Midbrain (tissue), 1 donor: ENCODE measurements at regions not wholly inside any gene's neighbourhood (a gene's known extent, or its start where the extent isn't known, plus 50 kb on each side); places are given as distances from the start of the nearest gene placed in this dataset.
"Not testable (repeated sequence)": the region's sequence is repeated elsewhere in the genome, so short reads cannot be mapped to it uniquely, and the experiment has no call there.

ENCODE experiments used
- DNase-seq: peaks from one replicate; lab custom pipeline; 2025; lab: John Stamatoyannopoulos, UW

DNA sequence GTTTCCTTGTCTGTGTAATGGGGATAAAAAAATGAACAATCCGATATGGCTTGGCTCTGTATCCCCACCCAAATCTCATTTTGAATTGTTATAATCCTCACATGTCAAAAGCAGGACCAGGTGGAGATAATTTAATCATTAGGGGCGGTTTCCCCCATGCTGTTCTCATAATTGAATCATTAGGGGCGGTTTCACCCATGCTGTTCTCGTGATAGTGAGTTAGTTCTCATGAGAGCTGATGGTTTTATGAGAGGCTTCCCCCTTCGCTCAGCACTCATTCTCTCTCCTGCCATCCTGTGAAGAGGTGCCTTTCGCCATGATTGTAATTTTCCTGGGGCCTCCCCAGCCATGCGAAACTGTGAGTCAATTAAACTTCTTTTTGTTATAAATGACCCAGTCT lies 633.5 kb downstream of the RAPGEF2 start:
- DNase-seq = no peak

- no peak for DNase-seq
Measured at GRCh38 chr4:159743971-159744370, 641.1 kb downstream of the RAPGEF2 start.

DNA sequence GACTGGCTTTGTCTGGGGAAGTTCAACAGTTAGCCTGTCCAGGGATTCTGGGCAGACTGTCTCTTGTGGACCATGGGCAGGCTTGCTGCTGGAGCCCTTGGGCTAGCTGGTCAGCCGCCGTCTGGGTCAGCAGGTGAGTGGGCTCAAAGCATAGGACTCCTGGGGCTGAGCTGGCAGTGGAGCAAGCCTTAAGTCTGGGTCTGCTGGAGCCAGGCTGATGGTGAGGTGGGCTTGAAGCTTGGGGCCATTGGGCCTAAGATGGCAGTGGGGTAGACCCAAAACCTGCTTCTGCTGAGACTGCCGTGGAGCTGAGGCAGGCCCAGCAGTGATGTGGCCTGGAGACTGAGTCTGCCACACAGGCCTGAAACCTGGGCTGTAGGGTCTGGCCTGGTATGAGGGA lies 645.1 kb downstream of the RAPGEF2 start:
- DNase-seq = no peak

- DNase-seq = no peak
Measured at GRCh38 chr4:159748834-159749444, 646.1 kb downstream of the RAPGEF2 start.

GRCh38 chr4:159757499-159757898 lies 654.6 kb downstream of the RAPGEF2 start:
- DNase-seq = no peak

DNA sequence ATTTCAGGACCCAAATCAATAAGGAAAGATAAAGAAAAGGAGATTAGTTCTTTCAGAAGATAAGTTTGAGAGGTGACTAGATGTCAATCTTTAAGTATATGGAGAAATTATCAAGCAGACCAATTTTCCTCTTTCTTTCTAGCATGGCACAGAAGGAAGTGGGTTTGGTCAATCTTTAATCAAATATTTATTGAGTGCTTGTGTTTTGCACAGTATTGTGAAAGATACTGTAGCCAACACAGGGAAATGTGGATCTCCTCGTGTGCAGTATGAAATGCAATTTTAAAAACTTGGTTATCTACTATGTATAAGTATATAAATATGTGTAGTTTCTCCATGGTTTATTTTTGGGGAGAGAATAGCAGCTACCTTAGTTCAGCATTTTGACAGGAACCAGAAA lies 655.2 kb downstream of the RAPGEF2 start:
- DNase-seq = no peak

DNA sequence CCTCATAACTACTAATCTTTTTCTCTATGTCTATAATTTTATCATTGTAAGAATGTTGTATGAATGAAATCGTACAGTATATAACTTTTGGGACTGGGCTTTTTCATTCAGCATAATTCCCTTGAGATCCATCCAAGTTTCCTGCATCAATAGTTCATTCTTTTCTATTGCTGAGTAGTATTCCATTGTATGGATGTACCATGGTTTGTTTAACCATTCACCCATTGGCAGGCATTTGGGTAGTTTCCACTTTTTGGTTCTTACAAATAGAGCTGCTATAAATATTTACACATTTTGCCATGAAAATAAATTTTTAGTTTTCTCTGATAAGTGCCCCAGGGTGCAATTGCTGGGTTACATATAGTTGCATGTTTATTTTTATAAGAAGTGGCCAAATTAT lies 659.8 kb downstream of the RAPGEF2 start:
- DNase-seq = no peak

DNA sequence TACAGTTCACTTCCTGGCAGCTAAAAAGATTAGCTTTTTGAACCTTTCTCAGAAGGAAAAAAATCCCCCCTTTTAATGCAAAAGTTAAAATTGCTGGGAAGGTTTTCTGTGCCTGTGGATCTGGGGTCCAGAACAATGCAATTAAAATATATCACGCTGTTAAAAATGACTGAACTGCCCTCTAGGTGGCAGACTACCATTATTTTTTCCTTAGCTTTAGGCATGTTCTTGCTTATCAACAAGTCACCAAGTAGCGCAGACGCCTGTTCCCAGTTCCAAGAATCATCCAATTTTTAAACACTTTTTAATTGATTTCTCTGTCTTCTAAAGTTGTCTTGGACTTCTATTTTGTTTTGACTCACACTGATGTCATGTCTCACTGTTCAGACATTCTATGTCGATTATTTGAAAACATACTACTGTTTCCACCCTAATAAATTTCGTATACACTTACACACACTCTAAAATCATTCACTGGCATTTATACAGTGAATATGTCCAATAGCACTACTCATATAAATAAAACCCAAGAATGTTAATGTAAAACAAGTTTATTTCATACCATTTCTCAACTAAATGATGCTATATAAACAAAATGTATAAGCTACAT lies 661.6 kb downstream of the RAPGEF2 start:
- DNase-seq = peak; percentile 58

DNA sequence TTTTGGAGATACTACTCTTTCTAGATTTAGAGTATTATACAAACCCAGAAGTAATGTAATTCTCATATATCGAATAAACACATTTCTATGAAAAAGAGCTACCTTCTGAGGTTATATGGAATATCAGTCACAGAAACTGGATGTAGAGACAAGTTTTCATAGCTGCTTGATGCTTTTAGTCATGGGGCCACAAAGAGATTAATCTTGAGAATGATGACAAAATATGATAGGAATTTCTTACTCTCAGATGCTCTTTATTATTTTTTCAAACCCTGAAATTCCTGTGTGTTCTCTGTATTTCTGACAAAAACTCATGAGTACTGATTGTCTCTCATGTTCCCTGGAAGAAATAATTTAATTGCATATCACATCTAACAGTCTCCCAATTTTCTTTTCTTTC lies 662.5 kb downstream of the RAPGEF2 start:
- no peak for DNase-seq

DNA sequence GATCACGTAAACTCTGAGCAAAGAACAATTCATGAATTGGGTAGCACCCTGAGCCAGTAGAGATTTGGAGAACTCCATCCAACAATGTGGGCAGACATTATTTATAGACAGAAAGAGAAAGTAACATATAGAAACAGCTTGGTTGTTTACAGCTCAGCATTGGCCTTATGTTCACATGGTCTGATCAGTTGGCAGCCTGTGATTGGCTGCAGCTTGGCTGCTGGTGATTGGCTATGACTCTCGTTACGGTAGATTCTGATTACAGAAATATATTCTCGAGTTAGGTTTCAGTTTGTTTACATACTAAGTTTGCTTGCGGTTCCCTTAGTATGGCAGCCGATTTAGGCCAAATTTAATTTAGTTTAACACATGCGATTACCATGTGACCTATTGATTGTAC lies 663.4 kb downstream of the RAPGEF2 start:
- DNase-seq = no peak

GRCh38 chr4:159767406-159767805 lies 664.5 kb downstream of the RAPGEF2 start:
- no peak for DNase-seq

- DNase-seq = no peak
Measured at GRCh38 chr4:159768016-159768415, 665.1 kb downstream of the RAPGEF2 start.

- DNase-seq = no peak
Measured at GRCh38 chr4:159770401-159770800, 667.5 kb downstream of the RAPGEF2 start.

GRCh38 chr4:159770969-159771368 lies 668.1 kb downstream of the RAPGEF2 start:
- no peak for DNase-seq

GRCh38 chr4:159776961-159777360 lies 674.1 kb downstream of the RAPGEF2 start:
- DNase-seq = no peak

- no peak for DNase-seq
Measured at GRCh38 chr4:159777689-159778088, 674.8 kb downstream of the RAPGEF2 start.

DNA sequence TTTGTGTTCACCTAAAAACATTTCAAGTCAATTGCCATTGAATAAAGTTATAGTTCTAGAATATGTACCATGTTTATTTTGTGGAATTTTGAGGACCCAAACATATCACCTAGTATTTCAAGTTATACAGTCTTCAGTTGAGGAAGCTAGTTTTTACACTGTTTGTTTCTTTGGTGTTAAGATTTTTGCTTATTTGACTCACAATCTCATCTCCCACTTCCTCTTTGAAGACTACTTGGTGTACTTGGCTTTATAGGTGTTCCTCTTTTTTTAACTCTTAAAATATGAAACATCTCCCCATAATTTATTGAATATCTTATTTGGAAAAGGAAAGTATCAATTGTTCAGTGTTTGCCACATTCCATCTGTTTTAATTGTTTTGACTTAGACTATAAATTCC lies 675.4 kb downstream of the RAPGEF2 start:
- DNase-seq = no peak

DNA sequence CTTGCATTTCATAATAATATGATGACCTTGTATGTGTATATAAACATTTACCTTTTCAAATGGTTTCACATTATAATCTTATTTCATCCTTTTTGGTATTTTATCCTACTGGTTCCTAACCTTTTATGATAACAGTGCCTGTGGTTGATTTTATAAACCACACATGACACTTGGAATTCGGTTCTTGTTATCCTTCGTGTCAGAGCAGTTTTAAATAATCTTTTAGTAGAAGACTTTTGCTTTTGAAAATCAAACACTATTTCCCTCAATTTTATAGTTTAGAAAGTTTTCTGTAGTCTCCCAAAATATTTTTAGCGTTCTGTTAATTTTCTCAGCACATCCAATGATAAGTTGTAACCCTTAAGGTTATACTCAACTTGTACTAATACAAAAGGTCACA lies 676.8 kb downstream of the RAPGEF2 start:
- no peak for DNase-seq

DNA sequence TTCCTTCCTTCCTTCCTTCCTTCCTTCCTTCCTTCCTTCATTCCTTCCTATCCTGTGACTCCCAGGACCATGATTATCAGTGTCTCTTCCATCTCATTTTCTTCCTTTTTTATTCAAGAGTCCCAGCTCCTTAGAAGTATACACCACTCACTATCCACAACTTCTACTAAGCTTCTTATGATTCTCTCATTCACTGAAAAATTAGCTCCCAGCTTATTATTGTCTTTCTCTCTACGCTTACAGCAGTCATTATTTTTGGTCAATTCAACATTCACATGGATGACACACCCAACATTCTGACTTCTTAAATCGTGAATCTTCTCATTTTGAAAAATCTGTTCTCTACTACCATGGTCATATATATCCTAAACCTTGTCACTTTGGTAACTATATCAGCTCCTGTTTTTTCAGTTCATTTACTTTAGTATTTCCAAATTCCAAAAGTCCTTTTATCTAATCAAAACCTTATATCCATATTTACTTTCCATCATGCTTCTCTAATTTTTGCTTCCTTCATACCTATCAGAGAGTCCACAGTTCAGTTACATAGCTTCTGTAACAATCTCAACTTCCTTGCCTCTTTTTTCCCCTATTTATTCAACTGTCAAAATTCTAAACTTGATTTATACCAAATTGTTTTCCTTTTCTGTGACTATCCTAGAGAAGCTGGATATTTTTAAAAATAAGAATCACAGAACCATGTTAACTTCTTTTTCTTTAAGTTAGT lies 677.5 kb downstream of the RAPGEF2 start:
- DNase-seq = no peak

GRCh38 chr4:159787901-159788300 lies 685.0 kb downstream of the RAPGEF2 start:
- DNase-seq = no peak

- no peak for DNase-seq
Measured at GRCh38 chr4:159791334-159791733, 688.5 kb downstream of the RAPGEF2 start.

DNA sequence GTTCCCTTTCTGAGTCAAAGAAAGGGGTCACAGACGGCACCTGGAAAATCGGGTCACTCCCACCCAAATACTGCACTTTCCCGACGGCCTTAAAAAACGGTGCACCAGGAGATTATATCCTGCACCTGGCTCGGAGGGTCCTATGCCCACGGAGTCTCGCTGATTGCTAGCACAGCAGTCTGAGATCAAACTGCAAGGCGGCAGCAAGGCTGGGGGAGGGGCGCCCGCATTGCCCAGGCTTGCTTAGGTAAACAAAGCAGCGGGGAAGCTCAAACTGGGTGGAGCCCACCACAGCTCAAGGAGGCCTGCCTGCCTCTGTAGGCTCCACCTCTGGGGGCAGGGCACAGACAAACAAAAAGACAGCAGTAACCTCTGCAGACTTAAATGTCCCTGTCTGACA lies 701.7 kb downstream of the RAPGEF2 start:
- DNase-seq = not testable (repeated sequence)

DNA sequence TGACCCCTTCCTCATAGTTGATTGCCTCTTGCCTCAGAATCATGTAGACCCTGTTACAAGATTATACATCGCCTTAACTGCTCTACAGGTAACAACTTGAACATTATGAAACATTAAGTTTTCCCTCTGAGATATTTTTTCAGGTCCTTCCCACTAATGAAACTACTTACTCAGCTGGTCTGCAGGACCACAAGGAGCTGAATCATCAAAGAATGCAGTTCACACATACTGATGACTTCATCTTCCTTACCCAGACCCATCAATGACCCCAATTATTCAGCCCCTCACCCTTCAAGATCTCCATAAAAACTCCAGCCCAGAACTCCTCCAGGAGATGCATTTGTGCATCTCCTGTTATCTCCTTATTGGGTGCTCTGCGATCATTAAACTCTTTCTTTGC lies 720.9 kb downstream of the RAPGEF2 start:
- DNase-seq = no peak

GRCh38 chr4:159828687-159829086 lies 725.8 kb downstream of the RAPGEF2 start:
- DNase-seq = no peak
